Gastroesophageal sphincter (tissue), 3 donors: ENCODE measurements at regions not wholly inside any gene's neighbourhood (a gene's known extent, or its start where the extent isn't known, plus 50 kb on each side); places are given as distances from the start of the nearest gene placed in this dataset.

ENCODE experiments used
- POLR2A ChIP-seq, 2 donors: fragments of 450-650 bp; IDR thresholded peaks; one replicate each; pipeline ENCODE4 v1.6.1; 2017; ENCODE audit warnings: antibody characterized with exemption in 2 of 2, mild to moderate bottlenecking in 2 of 2, moderate library complexity in 1 of 2
- POLR2AphosphoS5 ChIP-seq: sonication (generic); formaldehyde crosslinking; IDR thresholded peaks from one replicate; pipeline ENCODE4 v1.6.1; 2017; ENCODE audit warnings: antibody characterized with exemption
- TF ChIP-seq, protein P1 (sequence below), 4 experiments: fragments of 200-600 bp in 2 of 4; fragments of 450-650 bp in 2 of 4; sonication (generic) in 1 of 4; IDR thresholded peaks; one replicate each; pipeline ENCODE4 v1.5.1; 2017 to 2019; ENCODE audit warnings: antibody characterized with exemption in 4 of 4, mild to moderate bottlenecking in 2 of 4, moderate library complexity in 2 of 4

DNA sequence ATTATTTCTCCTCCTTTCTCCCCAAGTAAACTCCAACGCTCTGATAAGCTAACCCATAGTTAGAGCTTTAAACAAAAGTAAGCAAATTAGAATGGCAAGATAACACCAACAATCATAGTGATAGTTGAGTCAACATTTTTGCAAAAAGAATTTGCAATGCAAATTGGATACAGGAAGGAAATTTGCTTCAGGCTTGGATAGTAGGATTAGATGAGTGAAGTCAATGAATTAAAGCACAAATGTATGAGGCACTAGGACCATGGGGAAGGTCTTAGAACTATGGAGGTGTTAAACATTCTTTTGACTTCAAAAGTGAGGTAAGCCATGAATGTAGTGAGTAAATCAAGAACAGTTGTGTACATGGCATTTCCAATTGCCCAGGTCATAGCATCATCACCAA, 289.8 kb upstream of the GRAMD2B start:
- TF ChIP-seq POLR2A (IDR thresholded peaks at IDR 0.05): no peak
- no peak for TF ChIP-seq POLR2AphosphoS5
- TF ChIP-seq, protein P1, sequence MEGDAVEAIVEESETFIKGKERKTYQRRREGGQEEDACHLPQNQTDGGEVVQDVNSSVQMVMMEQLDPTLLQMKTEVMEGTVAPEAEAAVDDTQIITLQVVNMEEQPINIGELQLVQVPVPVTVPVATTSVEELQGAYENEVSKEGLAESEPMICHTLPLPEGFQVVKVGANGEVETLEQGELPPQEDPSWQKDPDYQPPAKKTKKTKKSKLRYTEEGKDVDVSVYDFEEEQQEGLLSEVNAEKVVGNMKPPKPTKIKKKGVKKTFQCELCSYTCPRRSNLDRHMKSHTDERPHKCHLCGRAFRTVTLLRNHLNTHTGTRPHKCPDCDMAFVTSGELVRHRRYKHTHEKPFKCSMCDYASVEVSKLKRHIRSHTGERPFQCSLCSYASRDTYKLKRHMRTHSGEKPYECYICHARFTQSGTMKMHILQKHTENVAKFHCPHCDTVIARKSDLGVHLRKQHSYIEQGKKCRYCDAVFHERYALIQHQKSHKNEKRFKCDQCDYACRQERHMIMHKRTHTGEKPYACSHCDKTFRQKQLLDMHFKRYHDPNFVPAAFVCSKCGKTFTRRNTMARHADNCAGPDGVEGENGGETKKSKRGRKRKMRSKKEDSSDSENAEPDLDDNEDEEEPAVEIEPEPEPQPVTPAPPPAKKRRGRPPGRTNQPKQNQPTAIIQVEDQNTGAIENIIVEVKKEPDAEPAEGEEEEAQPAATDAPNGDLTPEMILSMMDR (IDR thresholded peaks at IDR 0.05): no peak
